ENCODE measurements at regions not wholly inside any gene's neighbourhood (a gene's known extent, or its start where the extent isn't known, plus 50 kb on each side); places are given as distances from the start of the nearest gene placed in this dataset.

- Histone ChIP-seq H3K9me3 (replicated peaks in 1 of 2; ENCODE audit: control insufficient read depth in 1 of 2, insufficient read depth in 1 of 2, low read length in 2 of 2) (no peaks in the 10 kb centered on the region), H3K27ac (ENCODE audit: low read depth in 1 of 2, low read length in 2 of 2) (no peak overlapping the region), H3K4me3 (replicated peaks in 1 of 3; ENCODE audit: low read depth in 2 of 3, low read length in 3 of 3) (no peak overlapping the region), H3K9ac (ENCODE audit: insufficient read depth, low read length, poor library complexity, severe bottlenecking) (no peak overlapping the region), H3K79me2 (ENCODE audit: insufficient read depth, low read length) (no peaks in the 10 kb centered on the region), H3K36me3 (replicated peaks in 1 of 2; ENCODE audit: control insufficient read depth in 1 of 2, insufficient read depth in 2 of 2, low read length in 2 of 2) (no peaks in the 10 kb centered on the region), H3K4me1 (ENCODE audit: control insufficient read depth in 1 of 2, insufficient read depth in 2 of 2, low read length in 2 of 2) (peaks cover 0 to 4% of the 10 kb centered on the region in 2 donors), H2AFZ (ENCODE audit: insufficient read depth, low read depth, low read length, poor library complexity, severe bottlenecking) (no peak overlapping the region), H3K27me3 (ENCODE audit: control insufficient read depth in 2 of 2, insufficient read depth in 2 of 2, low read length in 2 of 2) (no peaks in the 10 kb centered on the region), H4K20me1 (ENCODE audit: insufficient read depth, low read length) (no peaks in the 10 kb centered on the region), H3K4me2 (replicated peaks; ENCODE audit: extremely low read depth, low read length, poor library complexity, severe bottlenecking) (no peak overlapping the region)
- peaks cover 5% of the 10 kb centered on the region for H3K4me1 Mint-ChIP-seq
- no peaks in the 10 kb centered on the region for H3K36me3 Mint-ChIP-seq
- no peak overlapping the region for H3K27ac Mint-ChIP-seq
- WGBS (ENCODE audit: insufficient coverage) = 86% methylated on average over 3 of the region's 5 CpGs
- peaks cover 0 to 3% (median 0%) of the 10 kb centered on the region in 7 donors for H3K9me3 Mint-ChIP-seq
- no peak overlapping the region for H3K4me3 Mint-ChIP-seq
- H3K27me3 Mint-ChIP-seq (ENCODE audit: low read depth in 3 of 3) = peaks cover 0 to 4% (median 3%) of the 10 kb centered on the region in 3 donors
- intact Hi-C loops (cut with micrococcal nuclease) = no loop called here
- no peak for TF ChIP-seq CTCF (IDR thresholded peaks at IDR 0.05)
- DNase-seq = no peak
Measured at GRCh38 chr4:53659112-53659511, 67.8 kb upstream of the LNX1 start.

GRCh38 chr4:53658029-53658428, 66.7 kb upstream of the LNX1 start:
- no peak for TF ChIP-seq CTCF (IDR thresholded peaks at IDR 0.05)
- DNase-seq = no peak
- Histone ChIP-seq H3K9me3 (replicated peaks in 1 of 2; ENCODE audit: control insufficient read depth in 1 of 2, insufficient read depth in 1 of 2, low read length in 2 of 2) (no peaks in the 10 kb centered on the region), H3K4me1 (ENCODE audit: control insufficient read depth in 1 of 2, insufficient read depth in 2 of 2, low read length in 2 of 2) (peaks cover 0 to 4% of the 10 kb centered on the region in 2 donors), H3K9ac (ENCODE audit: insufficient read depth, low read length, poor library complexity, severe bottlenecking) (no peak overlapping the region), H3K79me2 (ENCODE audit: insufficient read depth, low read length) (no peaks in the 10 kb centered on the region), H3K27ac (ENCODE audit: low read depth in 1 of 2, low read length in 2 of 2) (no peak overlapping the region), H2AFZ (ENCODE audit: insufficient read depth, low read depth, low read length, poor library complexity, severe bottlenecking) (no peak overlapping the region), H3K4me2 (replicated peaks; ENCODE audit: extremely low read depth, low read length, poor library complexity, severe bottlenecking) (no peak overlapping the region), H3K27me3 (ENCODE audit: control insufficient read depth in 2 of 2, insufficient read depth in 2 of 2, low read length in 2 of 2) (no peaks in the 10 kb centered on the region), H4K20me1 (ENCODE audit: insufficient read depth, low read length) (no peaks in the 10 kb centered on the region), H3K36me3 (replicated peaks in 1 of 2; ENCODE audit: control insufficient read depth in 1 of 2, insufficient read depth in 2 of 2, low read length in 2 of 2) (no peaks in the 10 kb centered on the region), H3K4me3 (replicated peaks in 1 of 3; ENCODE audit: low read depth in 2 of 3, low read length in 3 of 3) (no peak overlapping the region)
- intact Hi-C loops (cut with micrococcal nuclease) = no loop called here
- WGBS (ENCODE audit: insufficient coverage) = no CpG with 5 or more reads among the region's 1 CpG
- Mint-ChIP-seq H3K9me3 (no peaks in the 10 kb centered on the region), H3K4me3 (no peak overlapping the region), H3K4me1 (peaks cover 5% of the 10 kb centered on the region), H3K27ac (no peak overlapping the region), H3K36me3 (no peaks in the 10 kb centered on the region), H3K27me3 (ENCODE audit: low read depth in 3 of 3) (peaks cover 0 to 4% (median 3%) of the 10 kb centered on the region in 3 donors)

Measured in CD14-positive monocyte (primary cell).